ENCODE measurements at regions not wholly inside any gene's neighbourhood (a gene's known extent, or its start where the extent isn't known, plus 50 kb on each side); places are given as distances from the start of the nearest gene placed in this dataset.

GRCh38 chr14:101706509-101707067 lies 54.9 kb upstream of the PPP2R5C start:
- no peak for DNase-seq (ENCODE audit: low read depth in 2 of 2)

- DNase-seq (ENCODE audit: low read depth in 2 of 2), result peak; percentile 84 to 85
Observed at GRCh38 chr14:101707068-101707842, 54.3 kb upstream of the PPP2R5C start.

- no peak for DNase-seq (ENCODE audit: low read depth in 2 of 2)
Observed at GRCh38 chr14:101707863-101708620, 53.5 kb upstream of the PPP2R5C start.

- DNase-seq (ENCODE audit: low read depth in 2 of 2), result no peak
Observed at GRCh38 chr14:101708853-101709532, 52.5 kb upstream of the PPP2R5C start.

GRCh38 chr14:101709533-101709881 lies 52.0 kb upstream of the PPP2R5C start:
- no peak for DNase-seq (ENCODE audit: low read depth in 2 of 2)

- DNase-seq (ENCODE audit: low read depth in 2 of 2), result no peak
Observed at GRCh38 chr14:101709962-101710931, 51.3 kb upstream of the PPP2R5C start.

GRCh38 chr14:101711041-101711856 lies 50.3 kb upstream of the PPP2R5C start:
- no peak for DNase-seq (ENCODE audit: low read depth in 2 of 2)

Data from lung microvascular endothelial cell (primary cell).